ENCODE measurements at regions not wholly inside any gene's neighbourhood (a gene's known extent, or its start where the extent isn't known, plus 50 kb on each side); places are given as distances from the start of the nearest gene placed in this dataset.

DNA sequence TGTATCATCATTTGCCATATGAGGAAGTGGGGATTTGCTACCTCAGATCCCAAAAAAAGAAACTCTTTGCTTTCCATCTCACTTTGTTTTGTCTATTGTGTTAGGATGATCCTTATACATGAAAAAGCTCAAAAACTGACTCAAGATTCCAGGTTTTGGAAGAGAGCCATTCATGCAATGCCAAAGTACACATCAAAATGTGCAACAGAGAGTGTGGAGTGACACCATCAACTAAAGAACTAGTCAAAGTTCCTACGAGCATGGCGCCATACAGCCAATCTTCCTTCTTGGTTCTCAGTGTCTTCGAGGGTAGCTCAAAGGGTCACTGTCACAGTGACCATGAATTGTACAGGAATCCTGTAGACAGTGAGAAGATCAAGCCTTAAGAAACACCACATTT is 255.8 kb upstream of the SASH1 start:
- Mint-ChIP-seq H3K4me3 (no peak overlapping the region), H3K27me3 (peaks cover 21% of the 10 kb centered on the region), H3K9me3 (peaks cover 12% of the 10 kb centered on the region), H3K27ac (no peak overlapping the region), H3K36me3 (ENCODE audit: low read depth) (no peaks in the 10 kb centered on the region), H3K4me1 (ENCODE audit: low read depth) (no peaks in the 10 kb centered on the region)

DNA sequence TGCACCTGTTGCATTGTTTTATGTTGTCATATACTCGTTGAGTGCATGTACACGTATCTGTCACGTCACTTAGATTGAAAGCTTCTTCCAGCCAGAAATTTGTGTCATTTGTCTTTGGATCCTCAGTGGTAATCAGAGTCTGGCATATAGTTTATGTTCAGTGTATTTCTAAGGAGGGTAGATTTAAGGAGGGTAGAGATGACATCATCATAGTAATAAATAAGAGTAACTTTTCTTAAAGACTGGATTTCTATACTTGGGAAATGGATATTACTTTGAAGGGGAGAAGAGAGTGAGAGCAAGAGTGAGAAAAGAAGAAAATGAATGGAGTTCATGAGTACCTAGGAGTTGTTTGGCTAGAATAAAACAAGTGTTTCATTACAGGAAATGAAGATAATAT is 255.0 kb upstream of the SASH1 start:
- H3K9me3 Mint-ChIP-seq: peaks cover 12% of the 10 kb centered on the region
- no peak overlapping the region for H3K4me3 Mint-ChIP-seq
- H3K4me1 Mint-ChIP-seq (ENCODE audit: low read depth): no peaks in the 10 kb centered on the region
- no peaks in the 10 kb centered on the region for H3K36me3 Mint-ChIP-seq (ENCODE audit: low read depth)
- no peak overlapping the region for H3K27ac Mint-ChIP-seq
- H3K27me3 Mint-ChIP-seq: peaks cover 16% of the 10 kb centered on the region

- no peak overlapping the region for H3K4me3 Mint-ChIP-seq
- no peaks in the 10 kb centered on the region for H3K4me1 Mint-ChIP-seq (ENCODE audit: low read depth)
- H3K27me3 Mint-ChIP-seq: peaks cover 10% of the 10 kb centered on the region
- H3K36me3 Mint-ChIP-seq (ENCODE audit: low read depth): no peaks in the 10 kb centered on the region
- H3K27ac Mint-ChIP-seq: no peak overlapping the region
- H3K9me3 Mint-ChIP-seq: peaks cover 15% of the 10 kb centered on the region
Observed at GRCh38 chr6:148090326-148090725, 252.3 kb upstream of the SASH1 start.

- Mint-ChIP-seq H3K36me3 (ENCODE audit: low read depth) (no peaks in the 10 kb centered on the region), H3K27ac (no peak overlapping the region), H3K27me3 (peaks cover 9% of the 10 kb centered on the region), H3K9me3 (peaks cover 15% of the 10 kb centered on the region), H3K4me1 (ENCODE audit: low read depth) (no peaks in the 10 kb centered on the region), H3K4me3 (no peak overlapping the region)
Observed at GRCh38 chr6:148091394-148091793, 251.2 kb upstream of the SASH1 start.

GRCh38 chr6:148103436-148103835 is 239.2 kb upstream of the SASH1 start:
- H3K36me3 Mint-ChIP-seq (ENCODE audit: low read depth): no peaks in the 10 kb centered on the region
- peaks cover 3% of the 10 kb centered on the region for H3K9me3 Mint-ChIP-seq
- peaks cover 8% of the 10 kb centered on the region for H3K27me3 Mint-ChIP-seq
- H3K27ac Mint-ChIP-seq: no peak overlapping the region
- no peak overlapping the region for H3K4me3 Mint-ChIP-seq
- no peaks in the 10 kb centered on the region for H3K4me1 Mint-ChIP-seq (ENCODE audit: low read depth)

- no peak overlapping the region for H3K27ac Mint-ChIP-seq
- no peaks in the 10 kb centered on the region for H3K36me3 Mint-ChIP-seq (ENCODE audit: low read depth)
- H3K4me3 Mint-ChIP-seq: no peak overlapping the region
- H3K27me3 Mint-ChIP-seq: peaks cover 8% of the 10 kb centered on the region
- H3K4me1 Mint-ChIP-seq (ENCODE audit: low read depth): no peaks in the 10 kb centered on the region
- H3K9me3 Mint-ChIP-seq: peaks cover 3% of the 10 kb centered on the region
Observed at GRCh38 chr6:148104131-148104530, 238.5 kb upstream of the SASH1 start.

GRCh38 chr6:148105695-148106094 is 236.9 kb upstream of the SASH1 start:
- H3K4me3 Mint-ChIP-seq: no peak overlapping the region

GRCh38 chr6:148107911-148108310 is 234.7 kb upstream of the SASH1 start:
- Mint-ChIP-seq H3K4me1 (ENCODE audit: low read depth) (no peaks in the 10 kb centered on the region), H3K27ac (no peak overlapping the region), H3K4me3 (no peak overlapping the region), H3K36me3 (ENCODE audit: low read depth) (no peaks in the 10 kb centered on the region), H3K27me3 (peaks cover 4% of the 10 kb centered on the region), H3K9me3 (no peaks in the 10 kb centered on the region)

More at GRCh38 chr6:148105695-148106094, 236.9 kb upstream of the SASH1 start:
- Mint-ChIP-seq H3K27me3 (peaks cover 4% of the 10 kb centered on the region), H3K9me3 (no peaks in the 10 kb centered on the region), H3K27ac (no peak overlapping the region), H3K36me3 (ENCODE audit: low read depth) (no peaks in the 10 kb centered on the region), H3K4me1 (ENCODE audit: low read depth) (no peaks in the 10 kb centered on the region)

DNA sequence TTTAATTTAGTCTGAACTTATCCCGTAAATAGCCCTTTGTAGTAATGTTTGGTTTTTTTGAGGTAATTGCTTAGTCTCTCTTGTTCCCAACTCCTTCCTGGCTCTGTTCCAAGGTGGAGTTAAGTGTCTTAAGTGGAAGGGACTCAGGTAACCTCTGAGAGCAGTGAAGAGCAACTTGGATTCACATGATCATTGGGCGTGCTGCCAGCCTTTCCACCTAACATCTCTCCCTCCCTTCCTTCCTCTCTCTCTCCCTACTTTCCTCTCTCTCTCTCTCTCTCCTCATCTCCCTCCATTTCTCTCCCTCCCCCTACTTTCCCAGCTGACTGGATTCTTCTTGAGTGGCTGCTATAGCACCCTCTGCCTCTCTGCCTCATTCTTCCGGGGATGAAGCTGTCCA is 232.9 kb upstream of the SASH1 start:
- H3K36me3 Mint-ChIP-seq (ENCODE audit: low read depth): no peaks in the 10 kb centered on the region

GRCh38 chr6:148110925-148111324 is 231.7 kb upstream of the SASH1 start:
- no peaks in the 10 kb centered on the region for H3K4me1 Mint-ChIP-seq (ENCODE audit: low read depth)
- H3K4me3 Mint-ChIP-seq: no peak overlapping the region
- no peaks in the 10 kb centered on the region for H3K9me3 Mint-ChIP-seq
- no peaks in the 10 kb centered on the region for H3K36me3 Mint-ChIP-seq (ENCODE audit: low read depth)
- peaks cover 4% of the 10 kb centered on the region for H3K27me3 Mint-ChIP-seq
- no peak overlapping the region for H3K27ac Mint-ChIP-seq

More for the DNA sequence above, 232.9 kb upstream of the SASH1 start:
- Mint-ChIP-seq H3K9me3 (no peaks in the 10 kb centered on the region), H3K4me3 (no peak overlapping the region), H3K27me3 (peaks cover 4% of the 10 kb centered on the region), H3K4me1 (ENCODE audit: low read depth) (no peaks in the 10 kb centered on the region), H3K27ac (no peak overlapping the region)

- H3K27ac Mint-ChIP-seq: no peak overlapping the region
- no peaks in the 10 kb centered on the region for H3K27me3 Mint-ChIP-seq
- no peak overlapping the region for H3K4me3 Mint-ChIP-seq
- H3K36me3 Mint-ChIP-seq (ENCODE audit: low read depth): no peaks in the 10 kb centered on the region
- no peaks in the 10 kb centered on the region for H3K4me1 Mint-ChIP-seq (ENCODE audit: low read depth)
- no peaks in the 10 kb centered on the region for H3K9me3 Mint-ChIP-seq
Observed at GRCh38 chr6:148112851-148113319, 229.8 kb upstream of the SASH1 start.

- H3K9me3 Mint-ChIP-seq: no peaks in the 10 kb centered on the region
- H3K27ac Mint-ChIP-seq: no peak overlapping the region
- no peak overlapping the region for H3K4me3 Mint-ChIP-seq
- H3K27me3 Mint-ChIP-seq: no peaks in the 10 kb centered on the region
- no peaks in the 10 kb centered on the region for H3K4me1 Mint-ChIP-seq (ENCODE audit: low read depth)
- H3K36me3 Mint-ChIP-seq (ENCODE audit: low read depth): no peaks in the 10 kb centered on the region
Observed at GRCh38 chr6:148116001-148116400, 226.6 kb upstream of the SASH1 start.

- Mint-ChIP-seq H3K9me3 (no peaks in the 10 kb centered on the region), H3K4me3 (no peak overlapping the region), H3K27me3 (peaks cover 4% of the 10 kb centered on the region), H3K27ac (no peak overlapping the region), H3K36me3 (ENCODE audit: low read depth) (no peaks in the 10 kb centered on the region), H3K4me1 (ENCODE audit: low read depth) (no peaks in the 10 kb centered on the region)
Observed at GRCh38 chr6:148118244-148118643, 224.4 kb upstream of the SASH1 start.

DNA sequence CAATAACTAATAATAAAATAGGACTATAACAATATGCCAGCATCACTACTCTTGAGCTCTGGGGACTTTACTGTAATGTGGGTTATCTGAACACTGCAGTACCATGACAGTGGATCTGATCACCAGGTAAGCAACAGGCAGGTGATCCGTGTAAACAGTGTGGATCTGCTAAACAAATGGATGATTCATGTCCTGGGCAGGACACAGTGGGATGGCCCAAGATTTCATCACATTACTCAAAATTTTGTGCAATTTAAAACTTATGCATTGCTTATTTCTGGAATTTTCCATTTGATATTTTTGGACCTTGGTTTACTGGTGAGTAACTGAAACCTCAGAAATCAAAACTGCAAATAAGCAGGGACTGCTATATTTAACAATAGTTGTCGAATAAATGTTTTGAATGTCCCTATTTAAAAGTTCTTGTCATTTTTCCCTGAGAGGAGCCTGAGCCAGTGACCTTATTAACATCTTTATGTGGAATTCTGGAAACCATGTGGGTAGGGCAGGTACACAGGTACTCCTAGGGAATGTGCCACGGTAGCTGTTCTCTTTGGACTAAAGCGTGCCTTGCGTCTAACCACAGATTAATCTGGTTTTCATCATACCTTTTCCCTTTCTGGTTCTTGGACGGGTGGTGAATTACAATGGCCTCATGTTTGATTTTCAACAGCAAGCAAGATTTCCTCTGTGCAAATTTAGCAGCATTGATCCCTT is 214.5 kb upstream of the SASH1 start:
- H3K9me3 Mint-ChIP-seq: no peaks in the 10 kb centered on the region
- peaks cover 4% of the 10 kb centered on the region for H3K27me3 Mint-ChIP-seq
- H3K4me1 Mint-ChIP-seq (ENCODE audit: low read depth): no peaks in the 10 kb centered on the region
- no peak overlapping the region for H3K27ac Mint-ChIP-seq
- H3K4me3 Mint-ChIP-seq: no peak overlapping the region
- no peaks in the 10 kb centered on the region for H3K36me3 Mint-ChIP-seq (ENCODE audit: low read depth)

- Mint-ChIP-seq H3K27ac (no peak overlapping the region), H3K9me3 (peaks cover 11% of the 10 kb centered on the region), H3K4me1 (ENCODE audit: low read depth) (no peaks in the 10 kb centered on the region), H3K27me3 (peaks cover 10% of the 10 kb centered on the region), H3K36me3 (ENCODE audit: low read depth) (no peaks in the 10 kb centered on the region), H3K4me3 (no peak overlapping the region)
Observed at GRCh38 chr6:148134592-148134991, 208.0 kb upstream of the SASH1 start.

DNA sequence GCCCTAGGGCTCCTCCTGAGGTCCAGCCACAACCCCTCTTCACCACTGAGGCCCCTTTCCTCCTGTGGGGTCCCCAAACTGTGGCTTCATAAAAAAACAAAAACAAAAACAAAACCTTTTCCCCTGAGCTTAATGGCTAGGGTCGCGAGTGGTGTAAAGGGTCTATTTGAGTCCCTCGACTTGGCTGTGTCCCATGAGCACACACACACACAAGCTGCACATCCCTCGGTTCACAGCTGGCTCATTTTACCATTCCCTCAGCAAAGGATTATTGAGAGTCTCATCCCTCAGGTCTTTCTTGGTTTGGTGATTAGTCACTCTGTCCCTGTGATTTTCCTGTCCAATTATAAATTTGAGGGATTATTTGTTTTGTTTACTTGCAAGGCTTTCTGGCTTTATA is 206.1 kb upstream of the SASH1 start:
- no peak overlapping the region for H3K4me3 Mint-ChIP-seq
- H3K4me1 Mint-ChIP-seq (ENCODE audit: low read depth): no peaks in the 10 kb centered on the region
- H3K27me3 Mint-ChIP-seq: peaks cover 6% of the 10 kb centered on the region
- no peak overlapping the region for H3K27ac Mint-ChIP-seq
- H3K36me3 Mint-ChIP-seq (ENCODE audit: low read depth): no peaks in the 10 kb centered on the region
- H3K9me3 Mint-ChIP-seq: peaks cover 11% of the 10 kb centered on the region

Measured in stimulated activated naive CD8-positive, alpha-beta T cell treated with anti-CD3 and anti-CD28 coated beads, Interleukin-15, Interleukin-2, amounts not matched to agents 100 ng/mL and 50 ng/mL, for 24 hours (primary cell).